Erythroblast (primary cell): ENCODE measurements at regions not wholly inside any gene's neighbourhood (a gene's known extent, or its start where the extent isn't known, plus 50 kb on each side); places are given as distances from the start of the nearest gene placed in this dataset.
"Not testable (repeated sequence)": the region's sequence is repeated elsewhere in the genome, so short reads cannot be mapped to it uniquely, and the experiment has no call there.

ENCODE experiments used
- GATA1 ChIP-seq: IDR thresholded peaks from 2 replicates; pipeline ENCODE4 v1.6.1; 2011; ENCODE audit warnings: low read depth, mild to moderate bottlenecking, control low read depth, low read length, moderate library complexity
- POLR2A ChIP-seq: IDR thresholded peaks from 2 replicates; pipeline ENCODE4 v1.6.1; 2011; ENCODE audit warnings: mild to moderate bottlenecking, low read length

GRCh38 chr1:148221593-148221992 is 69.5 kb upstream of the NBPF11 start:
- not testable (repeated sequence) for TF ChIP-seq POLR2A, GATA1
